GM23338 (cell line): ENCODE measurements at regions not wholly inside any gene's neighbourhood (a gene's known extent, or its start where the extent isn't known, plus 50 kb on each side); places are given as distances from the start of the nearest gene placed in this dataset.

Source experiments
- CREB1 ChIP-seq: fragments of 250-450 bp; sonication (Bioruptor Pico); IDR thresholded peaks from 2 replicates; pipeline ENCODE4 v1.5.0; 2020; ENCODE audit warnings: low read depth, mild to moderate bottlenecking, moderate library complexity
- TF ChIP-seq, protein P1 (sequence below), 2 experiments: fragments of 200-600 bp in 1 of 2; sonication (generic) in 1 of 2; conservative IDR thresholded peaks; 2 replicates each; pipeline versions ENCODE4 v1.5.1 to v1.6.1; 2016 to 2017; ENCODE audit warnings: antibody characterized with exemption in 2 of 2, low read depth in 2 of 2, mild to moderate bottlenecking in 2 of 2, moderate library complexity in 1 of 2

GRCh38 chr6:6392214-6393068, 72.0 kb upstream of the F13A1 start:
- TF ChIP-seq CREB1 (CRISPR knock-in tag) = no peak
- TF ChIP-seq, protein P1, sequence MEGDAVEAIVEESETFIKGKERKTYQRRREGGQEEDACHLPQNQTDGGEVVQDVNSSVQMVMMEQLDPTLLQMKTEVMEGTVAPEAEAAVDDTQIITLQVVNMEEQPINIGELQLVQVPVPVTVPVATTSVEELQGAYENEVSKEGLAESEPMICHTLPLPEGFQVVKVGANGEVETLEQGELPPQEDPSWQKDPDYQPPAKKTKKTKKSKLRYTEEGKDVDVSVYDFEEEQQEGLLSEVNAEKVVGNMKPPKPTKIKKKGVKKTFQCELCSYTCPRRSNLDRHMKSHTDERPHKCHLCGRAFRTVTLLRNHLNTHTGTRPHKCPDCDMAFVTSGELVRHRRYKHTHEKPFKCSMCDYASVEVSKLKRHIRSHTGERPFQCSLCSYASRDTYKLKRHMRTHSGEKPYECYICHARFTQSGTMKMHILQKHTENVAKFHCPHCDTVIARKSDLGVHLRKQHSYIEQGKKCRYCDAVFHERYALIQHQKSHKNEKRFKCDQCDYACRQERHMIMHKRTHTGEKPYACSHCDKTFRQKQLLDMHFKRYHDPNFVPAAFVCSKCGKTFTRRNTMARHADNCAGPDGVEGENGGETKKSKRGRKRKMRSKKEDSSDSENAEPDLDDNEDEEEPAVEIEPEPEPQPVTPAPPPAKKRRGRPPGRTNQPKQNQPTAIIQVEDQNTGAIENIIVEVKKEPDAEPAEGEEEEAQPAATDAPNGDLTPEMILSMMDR (conservative IDR thresholded peaks at IDR 0.05; ENCODE audit: low read depth in 2 of 2) = no peak
